ENCODE measurements at regions not wholly inside any gene's neighbourhood (a gene's known extent, or its start where the extent isn't known, plus 50 kb on each side); places are given as distances from the start of the nearest gene placed in this dataset.
"Not testable (repeated sequence)": the region's sequence is repeated elsewhere in the genome, so short reads cannot be mapped to it uniquely, and the experiment has no call there.

- peak overlapping the region; percentile 57 for H3K4me3 Mint-ChIP-seq (ENCODE audit: unreplicated experiment)
- not testable (repeated sequence) for H3K4me1 Mint-ChIP-seq (ENCODE audit: low read depth)
Measured at GRCh38 chr1:120558303-120559060, 143.6 kb downstream of the NBPF8 start.

DNA sequence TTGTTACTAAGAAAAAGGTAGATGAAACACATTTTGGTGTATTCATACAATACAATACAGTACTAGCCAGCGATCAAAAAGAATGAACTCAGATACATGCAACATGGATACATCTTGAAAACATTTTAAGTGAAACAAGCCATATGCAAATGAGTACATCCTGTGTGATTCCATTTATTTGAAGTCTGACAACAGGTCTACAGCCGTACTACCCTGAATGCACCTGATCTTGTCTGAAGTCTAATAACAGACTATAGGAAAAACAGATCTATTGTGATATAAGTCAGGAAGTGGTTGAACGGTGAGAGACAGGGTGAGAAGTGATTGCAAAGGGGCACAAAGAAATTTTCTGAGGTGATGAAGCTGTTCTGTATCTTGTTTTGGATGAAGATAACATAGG lies 146.9 kb downstream of the NBPF8 start:
- not testable (repeated sequence) for H3K9me3 Mint-ChIP-seq (ENCODE audit: low read depth); H3K27me3 Mint-ChIP-seq (ENCODE audit: low read depth); H3K4me1 Mint-ChIP-seq (ENCODE audit: low read depth); H3K4me3 Mint-ChIP-seq (ENCODE audit: unreplicated experiment); DNase-seq (ENCODE audit: low spot score); H3K27ac Mint-ChIP-seq (ENCODE audit: unreplicated experiment); H3K36me3 Mint-ChIP-seq (ENCODE audit: low read depth)

More at GRCh38 chr1:120558303-120559060, 143.6 kb downstream of the NBPF8 start:
- H3K9me3 Mint-ChIP-seq (ENCODE audit: low read depth); H3K36me3 Mint-ChIP-seq (ENCODE audit: low read depth); H3K27me3 Mint-ChIP-seq (ENCODE audit: low read depth): not testable (repeated sequence)
- H3K27ac Mint-ChIP-seq (ENCODE audit: unreplicated experiment), result peak overlapping the region; percentile 68
- peak; percentile 68 for DNase-seq (ENCODE audit: low spot score)

GRCh38 chr1:120565396-120565795 lies 150.6 kb downstream of the NBPF8 start:
- H3K27me3 Mint-ChIP-seq (ENCODE audit: low read depth); DNase-seq (ENCODE audit: low spot score); H3K4me3 Mint-ChIP-seq (ENCODE audit: unreplicated experiment); H3K4me1 Mint-ChIP-seq (ENCODE audit: low read depth); H3K9me3 Mint-ChIP-seq (ENCODE audit: low read depth); H3K27ac Mint-ChIP-seq (ENCODE audit: unreplicated experiment); H3K36me3 Mint-ChIP-seq (ENCODE audit: low read depth): not testable (repeated sequence)

GRCh38 chr1:120567620-120568019 lies 152.8 kb downstream of the NBPF8 start:
- H3K4me3 Mint-ChIP-seq (ENCODE audit: unreplicated experiment); H3K27ac Mint-ChIP-seq (ENCODE audit: unreplicated experiment); DNase-seq (ENCODE audit: low spot score); H3K4me1 Mint-ChIP-seq (ENCODE audit: low read depth); H3K27me3 Mint-ChIP-seq (ENCODE audit: low read depth); H3K36me3 Mint-ChIP-seq (ENCODE audit: low read depth); H3K9me3 Mint-ChIP-seq (ENCODE audit: low read depth): not testable (repeated sequence)

- H3K4me3 Mint-ChIP-seq (ENCODE audit: unreplicated experiment); DNase-seq (ENCODE audit: low spot score); H3K27me3 Mint-ChIP-seq (ENCODE audit: low read depth); H3K9me3 Mint-ChIP-seq (ENCODE audit: low read depth); H3K36me3 Mint-ChIP-seq (ENCODE audit: low read depth); H3K27ac Mint-ChIP-seq (ENCODE audit: unreplicated experiment); H3K4me1 Mint-ChIP-seq (ENCODE audit: low read depth): not testable (repeated sequence)
Measured at GRCh38 chr1:120575201-120575600, 148.5 kb upstream of the NBPF26 start.

DNA sequence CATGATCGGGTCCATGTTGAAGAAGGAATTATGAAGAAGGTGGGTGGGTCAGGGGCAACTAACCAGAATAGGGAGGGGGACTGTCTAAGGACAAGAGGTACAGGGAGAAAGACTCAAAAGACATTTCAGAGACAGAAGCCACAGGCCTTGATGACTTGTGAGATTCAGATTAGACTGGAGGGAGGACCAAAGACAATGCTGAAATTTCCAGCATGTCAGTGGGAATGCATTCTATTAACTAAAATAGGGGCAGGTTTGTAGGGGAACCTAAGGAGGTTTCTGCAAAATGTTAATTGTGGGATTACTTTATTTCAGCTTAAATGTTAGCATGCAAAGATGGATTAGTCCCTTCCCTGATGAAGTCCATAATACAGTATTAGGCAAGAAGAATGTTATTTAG lies 141.6 kb upstream of the NBPF26 start:
- H3K4me3 Mint-ChIP-seq (ENCODE audit: unreplicated experiment); H3K9me3 Mint-ChIP-seq (ENCODE audit: low read depth); H3K36me3 Mint-ChIP-seq (ENCODE audit: low read depth); H3K27ac Mint-ChIP-seq (ENCODE audit: unreplicated experiment); H3K4me1 Mint-ChIP-seq (ENCODE audit: low read depth); DNase-seq (ENCODE audit: low spot score); H3K27me3 Mint-ChIP-seq (ENCODE audit: low read depth): not testable (repeated sequence)

- not testable (repeated sequence) for DNase-seq (ENCODE audit: low spot score); H3K27me3 Mint-ChIP-seq (ENCODE audit: low read depth); H3K4me1 Mint-ChIP-seq (ENCODE audit: low read depth); H3K36me3 Mint-ChIP-seq (ENCODE audit: low read depth); H3K27ac Mint-ChIP-seq (ENCODE audit: unreplicated experiment); H3K9me3 Mint-ChIP-seq (ENCODE audit: low read depth); H3K4me3 Mint-ChIP-seq (ENCODE audit: unreplicated experiment)
Measured at GRCh38 chr1:120586053-120586452, 137.7 kb upstream of the NBPF26 start.

- H3K9me3 Mint-ChIP-seq (ENCODE audit: low read depth); H3K27ac Mint-ChIP-seq (ENCODE audit: unreplicated experiment); H3K36me3 Mint-ChIP-seq (ENCODE audit: low read depth); H3K4me1 Mint-ChIP-seq (ENCODE audit: low read depth); DNase-seq (ENCODE audit: low spot score); H3K27me3 Mint-ChIP-seq (ENCODE audit: low read depth); H3K4me3 Mint-ChIP-seq (ENCODE audit: unreplicated experiment): not testable (repeated sequence)
Measured at GRCh38 chr1:120588811-120589210, 134.9 kb upstream of the NBPF26 start.

GRCh38 chr1:120591774-120592173 lies 132.0 kb upstream of the NBPF26 start:
- H3K36me3 Mint-ChIP-seq (ENCODE audit: low read depth); H3K4me1 Mint-ChIP-seq (ENCODE audit: low read depth); H3K4me3 Mint-ChIP-seq (ENCODE audit: unreplicated experiment); H3K27ac Mint-ChIP-seq (ENCODE audit: unreplicated experiment); H3K27me3 Mint-ChIP-seq (ENCODE audit: low read depth); DNase-seq (ENCODE audit: low spot score); H3K9me3 Mint-ChIP-seq (ENCODE audit: low read depth): not testable (repeated sequence)

GRCh38 chr1:120592943-120593342 lies 130.8 kb upstream of the NBPF26 start:
- H3K36me3 Mint-ChIP-seq (ENCODE audit: low read depth); H3K27me3 Mint-ChIP-seq (ENCODE audit: low read depth); H3K4me1 Mint-ChIP-seq (ENCODE audit: low read depth); DNase-seq (ENCODE audit: low spot score); H3K9me3 Mint-ChIP-seq (ENCODE audit: low read depth); H3K27ac Mint-ChIP-seq (ENCODE audit: unreplicated experiment); H3K4me3 Mint-ChIP-seq (ENCODE audit: unreplicated experiment): not testable (repeated sequence)

- not testable (repeated sequence) for H3K4me3 Mint-ChIP-seq (ENCODE audit: unreplicated experiment); H3K36me3 Mint-ChIP-seq (ENCODE audit: low read depth); DNase-seq (ENCODE audit: low spot score); H3K27me3 Mint-ChIP-seq (ENCODE audit: low read depth); H3K9me3 Mint-ChIP-seq (ENCODE audit: low read depth); H3K4me1 Mint-ChIP-seq (ENCODE audit: low read depth); H3K27ac Mint-ChIP-seq (ENCODE audit: unreplicated experiment)
Measured at GRCh38 chr1:120593648-120594047, 130.1 kb upstream of the NBPF26 start.

GRCh38 chr1:120598331-120598951 lies 125.3 kb upstream of the NBPF26 start:
- H3K9me3 Mint-ChIP-seq (ENCODE audit: low read depth); H3K4me1 Mint-ChIP-seq (ENCODE audit: low read depth); H3K27me3 Mint-ChIP-seq (ENCODE audit: low read depth); H3K4me3 Mint-ChIP-seq (ENCODE audit: unreplicated experiment); H3K27ac Mint-ChIP-seq (ENCODE audit: unreplicated experiment); H3K36me3 Mint-ChIP-seq (ENCODE audit: low read depth); DNase-seq (ENCODE audit: low spot score): not testable (repeated sequence)

DNA sequence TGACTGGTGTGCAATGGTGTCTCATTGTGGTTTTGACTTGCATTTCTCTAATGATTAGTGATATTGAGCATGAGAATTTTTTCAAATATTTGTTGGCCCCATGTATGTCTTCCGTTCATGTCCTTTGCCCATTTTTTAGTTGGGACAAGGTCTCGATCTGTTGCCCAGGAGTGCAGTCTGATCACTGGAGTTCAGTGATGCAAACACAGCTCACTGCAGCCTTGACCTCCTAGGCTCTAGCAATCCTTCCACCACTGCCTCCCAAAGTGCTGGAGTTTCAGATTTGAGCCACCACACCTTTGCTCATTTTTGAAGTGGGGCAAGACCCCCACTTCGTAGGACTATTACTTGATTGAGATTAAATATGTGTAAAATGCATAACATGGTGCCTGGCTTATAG lies 124.2 kb upstream of the NBPF26 start:
- not testable (repeated sequence) for H3K36me3 Mint-ChIP-seq (ENCODE audit: low read depth)

More for the DNA sequence above, 124.2 kb upstream of the NBPF26 start:
- H3K4me3 Mint-ChIP-seq (ENCODE audit: unreplicated experiment); DNase-seq (ENCODE audit: low spot score); H3K9me3 Mint-ChIP-seq (ENCODE audit: low read depth); H3K4me1 Mint-ChIP-seq (ENCODE audit: low read depth); H3K27me3 Mint-ChIP-seq (ENCODE audit: low read depth); H3K27ac Mint-ChIP-seq (ENCODE audit: unreplicated experiment): not testable (repeated sequence)
